DND-41 (cell line): ENCODE measurements at regions not wholly inside any gene's neighbourhood (a gene's known extent, or its start where the extent isn't known, plus 50 kb on each side); places are given as distances from the start of the nearest gene placed in this dataset.

Source experiments
- EZH2 ChIP-seq: IDR thresholded peaks from 3 replicates; pipeline ENCODE4 v1.6.1; 2012; ENCODE audit warnings: borderline replicate concordance, low read depth, mild to moderate bottlenecking, moderate library complexity, low read length, inconsistent platforms; ENCODE audit not compliant: severe bottlenecking
- TF ChIP-seq, protein P1 (sequence below): IDR thresholded peaks from 2 replicates; pipeline ENCODE4 v1.5.1; 2012; ENCODE audit warnings: borderline replicate concordance, low read length, moderate library complexity, mild to moderate bottlenecking; ENCODE audit not compliant: poor library complexity, severe bottlenecking; ENCODE audit errors: extremely low read depth

DNA sequence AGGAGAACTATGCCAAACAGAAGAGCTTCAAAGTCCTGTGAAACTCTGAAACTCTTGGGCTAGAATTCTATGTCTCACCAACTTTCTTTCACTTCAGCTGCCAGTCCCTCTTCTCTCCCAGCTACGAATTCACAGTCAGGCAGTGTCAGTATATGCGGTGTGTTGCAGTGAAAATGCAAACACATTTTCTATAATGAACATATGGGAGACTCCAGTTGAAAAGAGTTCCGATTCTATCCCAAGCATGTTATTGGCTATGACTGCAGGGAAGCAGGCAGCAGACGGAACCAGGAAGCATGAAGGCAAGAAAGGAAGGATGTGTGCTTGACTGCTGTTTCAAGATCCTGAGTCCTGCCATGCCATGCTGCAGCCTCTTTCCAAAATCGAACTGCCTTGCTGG is 515.7 kb upstream of the TLE4 start:
- TF ChIP-seq, protein P1, sequence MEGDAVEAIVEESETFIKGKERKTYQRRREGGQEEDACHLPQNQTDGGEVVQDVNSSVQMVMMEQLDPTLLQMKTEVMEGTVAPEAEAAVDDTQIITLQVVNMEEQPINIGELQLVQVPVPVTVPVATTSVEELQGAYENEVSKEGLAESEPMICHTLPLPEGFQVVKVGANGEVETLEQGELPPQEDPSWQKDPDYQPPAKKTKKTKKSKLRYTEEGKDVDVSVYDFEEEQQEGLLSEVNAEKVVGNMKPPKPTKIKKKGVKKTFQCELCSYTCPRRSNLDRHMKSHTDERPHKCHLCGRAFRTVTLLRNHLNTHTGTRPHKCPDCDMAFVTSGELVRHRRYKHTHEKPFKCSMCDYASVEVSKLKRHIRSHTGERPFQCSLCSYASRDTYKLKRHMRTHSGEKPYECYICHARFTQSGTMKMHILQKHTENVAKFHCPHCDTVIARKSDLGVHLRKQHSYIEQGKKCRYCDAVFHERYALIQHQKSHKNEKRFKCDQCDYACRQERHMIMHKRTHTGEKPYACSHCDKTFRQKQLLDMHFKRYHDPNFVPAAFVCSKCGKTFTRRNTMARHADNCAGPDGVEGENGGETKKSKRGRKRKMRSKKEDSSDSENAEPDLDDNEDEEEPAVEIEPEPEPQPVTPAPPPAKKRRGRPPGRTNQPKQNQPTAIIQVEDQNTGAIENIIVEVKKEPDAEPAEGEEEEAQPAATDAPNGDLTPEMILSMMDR, result no peak
- TF ChIP-seq EZH2, result no peak
